KMS-11 (cell line): ENCODE measurements at regions not wholly inside any gene's neighbourhood (a gene's known extent, or its start where the extent isn't known, plus 50 kb on each side); places are given as distances from the start of the nearest gene placed in this dataset.
"Not testable (repeated sequence)": the region's sequence is repeated elsewhere in the genome, so short reads cannot be mapped to it uniquely, and the experiment has no call there.

Experiments
- H2AFZ ChIP-seq: fragments of 200-600 bp; sonication (generic); 2 replicates; pipeline ENCODE4 v1.6.1; 2016; ENCODE audit warnings: antibody characterized with exemption, mixed run types, low read depth
- H3K27ac ChIP-seq: fragments of 200-600 bp; sonication (generic); 2 replicates; pipeline ENCODE4 v1.6.1; 2016; ENCODE audit warnings: mild to moderate bottlenecking, mixed run types
- H3K27me3 ChIP-seq: fragments of 200-600 bp; sonication (generic); 2 replicates; pipeline ENCODE4 v1.6.1; 2017; ENCODE audit warnings: mild to moderate bottlenecking, low read depth, mixed run types, moderate library complexity; ENCODE audit not compliant: insufficient read depth
- H3K36me3 ChIP-seq: fragments of 200-600 bp; sonication (generic); 2 replicates; pipeline ENCODE4 v1.6.1; 2017; ENCODE audit warnings: mild to moderate bottlenecking, mixed run types; ENCODE audit not compliant: insufficient read depth
- H3K4me1 ChIP-seq: fragments of 200-600 bp; sonication (generic); 2 replicates; pipeline ENCODE4 v1.6.1; 2016; ENCODE audit warnings: mild to moderate bottlenecking, low read depth, mixed run types; ENCODE audit not compliant: poor library complexity, severe bottlenecking
- H3K4me2 ChIP-seq: fragments of 200-600 bp; sonication (generic); 2 replicates; pipeline ENCODE4 v1.7.0; 2016; ENCODE audit warnings: mild to moderate bottlenecking, mixed run types
- H3K4me3 ChIP-seq: fragments of 200-600 bp; sonication (generic); IDR thresholded peaks from 2 replicates; pipeline ENCODE4 v1.6.1; 2017; ENCODE audit warnings: low read depth, low read length, mixed read lengths; ENCODE audit not compliant: insufficient read depth
- H3K79me2 ChIP-seq: fragments of 200-600 bp; sonication (generic); 2 replicates; pipeline ENCODE4 v1.6.1; 2016; ENCODE audit warnings: low read depth, mixed run types; ENCODE audit not compliant: insufficient read depth
- H3K9ac ChIP-seq: fragments of 200-600 bp; sonication (generic); 2 replicates; pipeline ENCODE4 v1.6.1; 2016; ENCODE audit warnings: mild to moderate bottlenecking, mixed run types
- H4K20me1 ChIP-seq: fragments of 200-600 bp; sonication (generic); 2 replicates; pipeline ENCODE4 v1.6.1; 2016; ENCODE audit warnings: mild to moderate bottlenecking, mixed run types; ENCODE audit not compliant: insufficient read depth
- TF ChIP-seq, protein P1 (sequence below): fragments of 200-600 bp; sonication (generic); conservative IDR thresholded peaks from 2 replicates; pipeline ENCODE4 v1.6.1; 2017; ENCODE audit warnings: low read depth, mild to moderate bottlenecking, antibody characterized with exemption, low read length, moderate library complexity, mixed read lengths

DNA sequence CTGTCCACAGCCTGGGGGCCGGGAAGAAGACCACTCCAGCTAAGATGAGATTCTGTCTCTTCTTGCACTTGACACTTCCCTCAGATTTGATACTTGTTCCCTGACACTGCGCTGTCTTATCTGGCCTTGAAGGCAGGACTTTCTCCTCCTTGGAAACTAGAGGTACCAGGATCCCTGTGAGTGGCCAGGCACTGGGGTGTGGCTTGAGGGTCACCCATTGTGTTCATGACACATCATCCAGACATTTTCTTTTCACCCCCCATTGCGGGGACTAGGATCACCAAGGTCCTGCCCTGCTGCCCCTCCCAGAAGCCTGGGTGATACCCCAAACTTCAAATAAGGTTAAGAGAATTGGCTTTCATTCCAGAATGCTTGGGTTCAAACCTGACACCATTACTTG lies 103.3 kb downstream of the NDFIP1 start:
- Histone ChIP-seq H3K9ac (no peak overlapping the region), H4K20me1 (no peaks in the 10 kb centered on the region), H2AFZ (no peak overlapping the region), H3K27ac (no peak overlapping the region), H3K4me3 (no peak overlapping the region), H3K27me3 (no peaks in the 10 kb centered on the region), H3K79me2 (no peaks in the 10 kb centered on the region), H3K4me2 (no peak overlapping the region), H3K4me1 (no peaks in the 10 kb centered on the region), H3K36me3 (no peaks in the 10 kb centered on the region)
- TF ChIP-seq, protein P1, sequence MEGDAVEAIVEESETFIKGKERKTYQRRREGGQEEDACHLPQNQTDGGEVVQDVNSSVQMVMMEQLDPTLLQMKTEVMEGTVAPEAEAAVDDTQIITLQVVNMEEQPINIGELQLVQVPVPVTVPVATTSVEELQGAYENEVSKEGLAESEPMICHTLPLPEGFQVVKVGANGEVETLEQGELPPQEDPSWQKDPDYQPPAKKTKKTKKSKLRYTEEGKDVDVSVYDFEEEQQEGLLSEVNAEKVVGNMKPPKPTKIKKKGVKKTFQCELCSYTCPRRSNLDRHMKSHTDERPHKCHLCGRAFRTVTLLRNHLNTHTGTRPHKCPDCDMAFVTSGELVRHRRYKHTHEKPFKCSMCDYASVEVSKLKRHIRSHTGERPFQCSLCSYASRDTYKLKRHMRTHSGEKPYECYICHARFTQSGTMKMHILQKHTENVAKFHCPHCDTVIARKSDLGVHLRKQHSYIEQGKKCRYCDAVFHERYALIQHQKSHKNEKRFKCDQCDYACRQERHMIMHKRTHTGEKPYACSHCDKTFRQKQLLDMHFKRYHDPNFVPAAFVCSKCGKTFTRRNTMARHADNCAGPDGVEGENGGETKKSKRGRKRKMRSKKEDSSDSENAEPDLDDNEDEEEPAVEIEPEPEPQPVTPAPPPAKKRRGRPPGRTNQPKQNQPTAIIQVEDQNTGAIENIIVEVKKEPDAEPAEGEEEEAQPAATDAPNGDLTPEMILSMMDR = no peak

DNA sequence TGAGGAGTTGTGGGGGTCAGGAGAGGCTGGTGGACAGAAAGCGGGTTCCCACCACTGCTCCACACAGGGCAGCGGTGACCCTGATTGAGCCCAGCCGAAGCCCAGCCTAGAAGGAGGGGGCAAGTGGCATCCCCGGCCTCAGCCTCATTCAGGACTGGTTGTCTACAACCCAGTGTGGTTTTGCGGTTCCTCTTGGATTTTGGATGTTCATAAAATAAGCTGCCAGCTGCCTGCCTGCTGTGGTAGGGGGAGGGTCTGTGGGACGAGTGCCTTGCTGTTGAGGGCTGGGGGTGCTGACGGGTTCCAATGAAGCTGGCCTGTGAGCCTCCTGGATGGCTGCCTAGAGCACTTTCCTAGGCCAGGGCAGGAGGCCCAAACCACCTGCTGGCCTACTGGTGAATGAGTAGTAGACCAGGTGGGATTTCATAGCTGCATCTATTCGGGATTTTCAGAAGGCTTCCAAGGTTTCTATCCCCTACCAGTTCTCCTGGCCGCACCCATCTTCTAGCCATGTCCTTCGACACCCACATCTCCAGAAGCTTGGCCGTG lies 102.4 kb downstream of the NDFIP1 start:
- H3K4me2 ChIP-seq = no peak overlapping the region
- TF ChIP-seq, protein P1 = no peak
- no peaks in the 10 kb centered on the region for H3K4me1 ChIP-seq
- H3K27me3 ChIP-seq = no peaks in the 10 kb centered on the region
- no peak overlapping the region for H2AFZ ChIP-seq
- H3K4me3 ChIP-seq = no peak overlapping the region
- H3K27ac ChIP-seq = no peak overlapping the region
- no peaks in the 10 kb centered on the region for H3K36me3 ChIP-seq
- H3K9ac ChIP-seq = no peak overlapping the region
- H4K20me1 ChIP-seq = no peaks in the 10 kb centered on the region
- H3K79me2 ChIP-seq = no peaks in the 10 kb centered on the region

DNA sequence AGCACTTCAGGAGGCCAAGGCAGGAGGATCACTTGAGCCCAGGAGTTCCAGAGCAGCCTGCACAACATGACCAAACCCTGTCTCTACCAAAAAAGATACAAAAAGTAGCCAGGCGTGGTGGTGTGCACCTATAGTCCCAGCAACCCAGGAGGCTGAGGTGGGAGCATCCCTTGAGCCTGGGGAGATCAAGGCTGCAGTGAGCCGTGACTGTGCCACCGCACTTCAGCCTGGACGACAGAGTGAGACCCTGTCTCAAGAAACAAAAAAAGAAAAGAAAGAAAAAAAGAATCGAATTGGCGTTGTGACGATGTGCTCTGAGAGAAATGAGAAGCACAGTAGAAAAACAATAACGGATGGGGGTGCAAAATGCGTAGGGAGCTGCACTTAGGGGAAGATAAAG lies 101.4 kb downstream of the NDFIP1 start:
- H3K9ac ChIP-seq = no peak overlapping the region
- H3K4me3 ChIP-seq = no peak overlapping the region
- no peaks in the 10 kb centered on the region for H3K27me3 ChIP-seq
- H3K27ac ChIP-seq = no peak overlapping the region
- no peak overlapping the region for H2AFZ ChIP-seq
- H3K4me1 ChIP-seq = no peaks in the 10 kb centered on the region
- H4K20me1 ChIP-seq = no peaks in the 10 kb centered on the region
- no peak overlapping the region for H3K4me2 ChIP-seq
- TF ChIP-seq, protein P1 = no peak
- H3K79me2 ChIP-seq = no peaks in the 10 kb centered on the region
- H3K36me3 ChIP-seq = no peaks in the 10 kb centered on the region

DNA sequence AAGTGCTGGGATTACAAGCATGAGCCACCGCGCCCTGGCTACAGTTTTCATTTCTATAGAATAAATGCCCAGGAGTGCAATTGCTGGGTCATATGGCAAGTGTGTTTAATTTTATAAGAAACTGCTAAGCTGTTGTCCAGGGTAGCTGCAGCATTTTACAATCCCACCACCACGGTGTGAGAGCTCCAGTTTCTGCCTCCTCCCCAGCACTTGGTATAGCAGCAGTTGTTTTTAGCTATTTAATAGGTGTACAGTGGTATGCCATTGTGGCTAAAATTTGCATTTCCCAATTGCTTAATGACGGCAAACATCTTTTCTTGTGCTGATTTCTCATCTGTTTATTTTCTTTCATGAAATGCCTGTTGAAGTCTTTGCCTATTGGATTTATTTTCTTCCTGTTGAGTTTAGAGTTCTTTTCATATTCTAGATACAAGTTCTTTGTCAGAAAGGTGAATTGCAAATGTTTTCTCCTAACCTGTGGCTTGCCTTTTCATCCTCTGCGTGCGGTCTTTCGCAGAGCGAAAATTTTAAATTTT lies 100.3 kb downstream of the NDFIP1 start:
- no peak overlapping the region for H3K9ac ChIP-seq
- H3K4me1 ChIP-seq = no peaks in the 10 kb centered on the region
- no peak overlapping the region for H3K4me2 ChIP-seq
- H3K36me3 ChIP-seq = no peaks in the 10 kb centered on the region
- no peak overlapping the region for H3K27ac ChIP-seq
- H3K27me3 ChIP-seq = no peaks in the 10 kb centered on the region
- H3K79me2 ChIP-seq = no peaks in the 10 kb centered on the region
- H4K20me1 ChIP-seq = no peaks in the 10 kb centered on the region
- TF ChIP-seq, protein P1 = no peak
- H2AFZ ChIP-seq = no peak overlapping the region
- no peak overlapping the region for H3K4me3 ChIP-seq

DNA sequence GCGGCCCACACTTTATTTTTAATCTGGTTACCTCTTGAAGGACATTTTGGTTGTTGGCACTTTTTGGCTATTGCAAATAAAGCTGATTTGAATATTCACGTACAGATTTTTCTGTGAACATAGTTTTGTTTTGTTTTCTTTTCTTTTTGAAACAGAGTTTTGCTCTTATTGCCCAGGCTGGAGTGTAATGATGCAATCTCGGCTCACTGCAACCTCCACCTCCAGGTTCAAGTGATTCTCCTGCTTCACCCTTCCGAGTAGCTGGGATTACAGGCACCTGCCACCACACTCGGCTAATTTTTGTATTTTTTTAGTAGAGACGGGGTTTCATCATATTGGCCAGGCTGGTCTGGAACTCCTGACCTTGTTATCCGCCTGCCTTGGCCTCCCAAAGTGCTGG lies 99.7 kb downstream of the NDFIP1 start:
- not testable (repeated sequence) for H3K79me2 ChIP-seq, H3K36me3 ChIP-seq, H3K27me3 ChIP-seq, H3K4me2 ChIP-seq, H4K20me1 ChIP-seq, H3K4me1 ChIP-seq, H3K9ac ChIP-seq, H3K4me3 ChIP-seq, H2AFZ ChIP-seq, H3K27ac ChIP-seq
